Hepatocyte (in vitro differentiated cells): ENCODE measurements at regions not wholly inside any gene's neighbourhood (a gene's known extent, or its start where the extent isn't known, plus 50 kb on each side); places are given as distances from the start of the nearest gene placed in this dataset.
A peak's percentile ranks its signal among the peaks of the same experiment; 100 is the strongest.

Experiments used
- DNase-seq: peaks from one replicate; pipeline ENCODE4 v3.0.0-alpha.2; 2016; ENCODE audit warnings: low spot score
- H2AFZ ChIP-seq: fragments of 200-600 bp; sonication (generic); 2 replicates; pipeline ENCODE4 v1.6.0; 2016; ENCODE audit warnings: antibody characterized with exemption, mild to moderate bottlenecking
- H3K27ac ChIP-seq: fragments of 200-600 bp; sonication (generic); 2 replicates; pipeline ENCODE4 v1.5.1; 2016; ENCODE audit warnings: mild to moderate bottlenecking
- H3K27me3 ChIP-seq: fragments of 200-600 bp; sonication (generic); 2 replicates; pipeline ENCODE4 v1.6.1; 2016
- H3K36me3 ChIP-seq: fragments of 200-600 bp; sonication (generic); replicated peaks from 2 replicates; pipeline ENCODE4 v1.5.1; 2016; ENCODE audit warnings: low read depth; ENCODE audit not compliant: insufficient read depth
- H3K4me1 ChIP-seq: fragments of 200-600 bp; sonication (generic); 2 replicates; pipeline ENCODE4 v1.5.1; 2016; ENCODE audit warnings: mild to moderate bottlenecking, moderate library complexity; ENCODE audit not compliant: insufficient read depth
- H3K4me2 ChIP-seq: fragments of 200-600 bp; sonication (generic); 2 replicates; pipeline ENCODE4 v1.6.0; 2016
- H3K4me3 ChIP-seq: fragments of 200-600 bp; sonication (generic); 2 replicates; pipeline ENCODE4 v1.5.1; 2016; ENCODE audit warnings: mild to moderate bottlenecking
- H3K79me2 ChIP-seq: fragments of 200-600 bp; sonication (generic); 2 replicates; pipeline ENCODE4 v1.6.0; 2017; ENCODE audit warnings: mild to moderate bottlenecking
- H3K9me2 ChIP-seq: fragments of 200-600 bp; sonication (generic); replicated peaks from 2 replicates; pipeline ENCODE4 v1.6.0; 2017; ENCODE audit warnings: mild to moderate bottlenecking; ENCODE audit not compliant: insufficient read depth
- H3K9me3 ChIP-seq: fragments of 200-600 bp; sonication (generic); 2 replicates; pipeline ENCODE4 v1.5.1; 2016; ENCODE audit warnings: low read depth, mild to moderate bottlenecking
- H4K20me1 ChIP-seq: fragments of 200-600 bp; sonication (generic); 2 replicates; pipeline ENCODE4 v1.6.0; 2016; ENCODE audit warnings: mild to moderate bottlenecking; ENCODE audit not compliant: insufficient read depth, poor library complexity, severe bottlenecking
- EZH2 ChIP-seq: fragments of 200-600 bp; sonication (generic); IDR thresholded peaks from 2 replicates; pipeline ENCODE4 v1.6.1; 2016; ENCODE audit warnings: antibody characterized with exemption, mild to moderate bottlenecking, borderline replicate concordance
- EZH2phosphoT487 ChIP-seq: fragments of 200-600 bp; sonication (generic); IDR thresholded peaks from one replicate; pipeline ENCODE4 v1.6.1; 2018; ENCODE audit warnings: antibody characterized with exemption, mild to moderate bottlenecking, low read depth, moderate library complexity; ENCODE audit not compliant: unreplicated experiment, severe bottlenecking
- WGBS: methylation state at CpG from one replicate; pipeline ENCODE4 v1.1.6; 2016; ENCODE audit warnings: low lambda C conversion rate; ENCODE audit errors: missing lambda C conversion rate; 5-methylcytosine and 5-hydroxymethylcytosine counted together
- TF ChIP-seq, protein P1 (sequence below): fragments of 200-600 bp; sonication (generic); IDR thresholded peaks from 2 replicates; pipeline ENCODE4 v1.5.1; 2016; ENCODE audit warnings: antibody characterized with exemption, mild to moderate bottlenecking; ENCODE audit not compliant: poor library complexity

- 94% methylated on average over 11 of the region's 11 CpGs for WGBS
- TF ChIP-seq EZH2phosphoT487: no peak
- TF ChIP-seq, protein P1, sequence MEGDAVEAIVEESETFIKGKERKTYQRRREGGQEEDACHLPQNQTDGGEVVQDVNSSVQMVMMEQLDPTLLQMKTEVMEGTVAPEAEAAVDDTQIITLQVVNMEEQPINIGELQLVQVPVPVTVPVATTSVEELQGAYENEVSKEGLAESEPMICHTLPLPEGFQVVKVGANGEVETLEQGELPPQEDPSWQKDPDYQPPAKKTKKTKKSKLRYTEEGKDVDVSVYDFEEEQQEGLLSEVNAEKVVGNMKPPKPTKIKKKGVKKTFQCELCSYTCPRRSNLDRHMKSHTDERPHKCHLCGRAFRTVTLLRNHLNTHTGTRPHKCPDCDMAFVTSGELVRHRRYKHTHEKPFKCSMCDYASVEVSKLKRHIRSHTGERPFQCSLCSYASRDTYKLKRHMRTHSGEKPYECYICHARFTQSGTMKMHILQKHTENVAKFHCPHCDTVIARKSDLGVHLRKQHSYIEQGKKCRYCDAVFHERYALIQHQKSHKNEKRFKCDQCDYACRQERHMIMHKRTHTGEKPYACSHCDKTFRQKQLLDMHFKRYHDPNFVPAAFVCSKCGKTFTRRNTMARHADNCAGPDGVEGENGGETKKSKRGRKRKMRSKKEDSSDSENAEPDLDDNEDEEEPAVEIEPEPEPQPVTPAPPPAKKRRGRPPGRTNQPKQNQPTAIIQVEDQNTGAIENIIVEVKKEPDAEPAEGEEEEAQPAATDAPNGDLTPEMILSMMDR: no peak
- no peak for TF ChIP-seq EZH2
- no peak overlapping the region for H2AFZ ChIP-seq
- H3K79me2 ChIP-seq: no peaks in the 10 kb centered on the region
- no peak overlapping the region for H3K4me2 ChIP-seq
- DNase-seq: no peak
- H3K27ac ChIP-seq: no peak overlapping the region
- peaks cover 18% of the 10 kb centered on the region for H3K4me1 ChIP-seq
- no peak overlapping the region for H3K4me3 ChIP-seq
- H3K9me2 ChIP-seq: no peaks in the 10 kb centered on the region
- no peaks in the 10 kb centered on the region for H3K9me3 ChIP-seq
- no peaks in the 10 kb centered on the region for H3K27me3 ChIP-seq
- H3K36me3 ChIP-seq: no peaks in the 10 kb centered on the region
- H4K20me1 ChIP-seq: no peaks in the 10 kb centered on the region
Measured at GRCh38 chr13:29947839-29948238, 97.4 kb upstream of the UBL3 start.

GRCh38 chr13:29946093-29946492 is 95.7 kb upstream of the UBL3 start:
- no peaks in the 10 kb centered on the region for H3K36me3 ChIP-seq
- WGBS: 58% methylated on average over 6 of the region's 6 CpGs
- H3K79me2 ChIP-seq: no peaks in the 10 kb centered on the region
- peak overlapping the region; percentile 2 for H3K4me2 ChIP-seq
- no peak overlapping the region for H3K4me3 ChIP-seq
- H3K9me2 ChIP-seq: no peaks in the 10 kb centered on the region
- H4K20me1 ChIP-seq: no peaks in the 10 kb centered on the region
- H2AFZ ChIP-seq: no peak overlapping the region
- no peaks in the 10 kb centered on the region for H3K9me3 ChIP-seq
- peak overlapping the region; percentile 40 for H3K27ac ChIP-seq
- peak; percentile 53 for DNase-seq
- H3K4me1 ChIP-seq: peaks cover 18% of the 10 kb centered on the region
- no peaks in the 10 kb centered on the region for H3K27me3 ChIP-seq
- no peak for TF ChIP-seq EZH2
- TF ChIP-seq, protein P1: no peak
- no peak for TF ChIP-seq EZH2phosphoT487

- Histone ChIP-seq H4K20me1 (no peaks in the 10 kb centered on the region), H3K79me2 (no peaks in the 10 kb centered on the region), H3K36me3 (no peaks in the 10 kb centered on the region), H3K4me1 (peaks cover 17% of the 10 kb centered on the region), H3K27me3 (no peaks in the 10 kb centered on the region), H3K9me2 (no peaks in the 10 kb centered on the region), H3K4me2 (no peak overlapping the region), H2AFZ (no peak overlapping the region), H3K9me3 (no peaks in the 10 kb centered on the region), H3K4me3 (no peak overlapping the region), H3K27ac (no peak overlapping the region)
- TF ChIP-seq EZH2phosphoT487: no peak
- no peak for TF ChIP-seq EZH2
- TF ChIP-seq, protein P1: no peak
- DNase-seq: no peak
- WGBS: 80% methylated on average over 8 of the region's 8 CpGs
Measured at GRCh38 chr13:29943686-29944085, 93.3 kb upstream of the UBL3 start.

GRCh38 chr13:29943273-29943672 is 92.9 kb upstream of the UBL3 start:
- no peaks in the 10 kb centered on the region for H3K9me3 ChIP-seq
- no peak overlapping the region for H3K4me3 ChIP-seq
- H3K4me1 ChIP-seq: peaks cover 13% of the 10 kb centered on the region
- H3K27me3 ChIP-seq: no peaks in the 10 kb centered on the region
- H3K79me2 ChIP-seq: no peaks in the 10 kb centered on the region
- no peak for DNase-seq
- no peaks in the 10 kb centered on the region for H3K36me3 ChIP-seq
- H3K9me2 ChIP-seq: no peaks in the 10 kb centered on the region
- no peak overlapping the region for H3K27ac ChIP-seq
- TF ChIP-seq, protein P1: no peak
- TF ChIP-seq EZH2: no peak
- TF ChIP-seq EZH2phosphoT487: no peak
- H2AFZ ChIP-seq: no peak overlapping the region
- WGBS: 63% methylated on average over 2 of the region's 2 CpGs
- H4K20me1 ChIP-seq: no peaks in the 10 kb centered on the region
- no peak overlapping the region for H3K4me2 ChIP-seq
